ENCODE measurements at regions not wholly inside any gene's neighbourhood (a gene's known extent, or its start where the extent isn't known, plus 50 kb on each side); places are given as distances from the start of the nearest gene placed in this dataset.

DNA sequence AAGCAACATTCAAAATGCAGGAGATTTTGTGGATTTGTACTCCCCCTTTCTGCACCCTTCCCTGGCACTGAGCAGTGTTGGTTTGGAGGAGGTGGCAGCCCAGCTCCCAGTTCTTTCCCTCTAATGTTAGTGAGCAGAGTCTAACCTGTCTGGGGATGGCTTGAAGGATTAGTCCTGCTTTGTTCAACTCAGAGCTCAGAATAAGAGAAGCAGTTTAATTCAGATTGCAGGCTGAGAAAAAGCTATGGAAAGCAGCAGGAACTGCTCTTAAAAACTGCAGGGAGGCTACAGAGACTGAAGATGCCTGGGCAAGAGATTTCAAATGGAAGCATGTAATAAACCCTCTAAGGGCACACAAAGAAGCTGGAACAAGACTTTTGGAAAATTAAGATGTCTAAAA, 223.4 kb upstream of the GGTLC1 start:
- no peak for TF ChIP-seq CTCF (IDR thresholded peaks at IDR 0.05; ENCODE audit: low read depth, low read length, missing control alignments)
- H3K4me3 ChIP-seq (replicated peaks; ENCODE audit: low read depth, low read length), result no peak overlapping the region
- DNase-seq (ENCODE audit: extremely low read depth, low read depth), result no peak

DNA sequence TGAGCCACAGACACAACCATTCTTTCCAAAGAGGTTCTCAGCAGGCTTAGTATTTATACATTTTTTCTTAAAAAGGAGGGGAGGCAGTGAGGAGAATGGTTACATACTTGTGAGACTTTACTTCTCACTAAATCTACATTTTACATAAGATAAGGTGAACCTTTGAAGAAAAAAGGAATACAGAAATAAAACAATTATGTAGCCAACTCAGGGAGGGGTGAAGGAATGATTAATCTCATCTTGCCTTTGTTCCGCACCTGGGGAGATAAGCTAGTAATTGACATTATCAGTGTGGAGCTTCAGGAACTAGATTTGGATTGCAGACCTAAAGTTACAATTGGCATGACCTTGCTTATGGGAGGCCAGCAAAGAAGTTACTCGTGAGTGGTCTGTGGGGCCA, 221.8 kb upstream of the GGTLC1 start:
- TF ChIP-seq CTCF (IDR thresholded peaks at IDR 0.05; ENCODE audit: low read depth, low read length, missing control alignments), result no peak
- DNase-seq (ENCODE audit: extremely low read depth, low read depth), result no peak
- no peak overlapping the region for H3K4me3 ChIP-seq (replicated peaks; ENCODE audit: low read depth, low read length)

DNA sequence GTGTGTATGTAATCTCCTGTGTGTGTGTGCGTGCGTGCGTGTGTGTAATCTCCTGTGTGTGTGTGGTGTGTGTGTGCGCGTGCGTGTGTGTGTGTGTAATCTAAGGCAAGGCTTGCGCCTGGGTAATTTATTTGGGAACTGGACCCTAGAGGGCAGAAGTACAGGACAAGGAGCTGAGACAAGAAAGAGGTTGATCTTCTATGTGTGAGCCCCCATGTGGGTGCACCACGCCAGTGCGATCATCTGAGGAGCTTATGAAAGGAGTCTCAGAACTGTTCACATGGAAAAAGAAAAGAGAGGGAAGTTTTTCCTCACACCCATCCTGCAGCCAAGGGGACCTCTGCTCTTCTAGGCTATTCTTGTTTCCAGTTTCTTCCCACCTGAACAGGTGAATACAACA, 220.1 kb upstream of the GGTLC1 start:
- no peak for TF ChIP-seq CTCF (IDR thresholded peaks at IDR 0.05; ENCODE audit: low read depth, low read length, missing control alignments)
- H3K4me3 ChIP-seq (replicated peaks; ENCODE audit: low read depth, low read length), result no peak overlapping the region
- DNase-seq (ENCODE audit: extremely low read depth, low read depth), result no peak

- no peak for TF ChIP-seq CTCF (IDR thresholded peaks at IDR 0.05; ENCODE audit: low read depth, low read length, missing control alignments)
- DNase-seq (ENCODE audit: extremely low read depth, low read depth), result no peak
- no peak overlapping the region for H3K4me3 ChIP-seq (replicated peaks; ENCODE audit: low read depth, low read length)
Measured at GRCh38 chr20:24207803-24208300, 219.3 kb upstream of the GGTLC1 start.

GRCh38 chr20:24206995-24207394, 218.4 kb upstream of the GGTLC1 start:
- DNase-seq (ENCODE audit: extremely low read depth, low read depth), result no peak
- no peak for TF ChIP-seq CTCF (IDR thresholded peaks at IDR 0.05; ENCODE audit: low read depth, low read length, missing control alignments)
- no peak overlapping the region for H3K4me3 ChIP-seq (replicated peaks; ENCODE audit: low read depth, low read length)

DNA sequence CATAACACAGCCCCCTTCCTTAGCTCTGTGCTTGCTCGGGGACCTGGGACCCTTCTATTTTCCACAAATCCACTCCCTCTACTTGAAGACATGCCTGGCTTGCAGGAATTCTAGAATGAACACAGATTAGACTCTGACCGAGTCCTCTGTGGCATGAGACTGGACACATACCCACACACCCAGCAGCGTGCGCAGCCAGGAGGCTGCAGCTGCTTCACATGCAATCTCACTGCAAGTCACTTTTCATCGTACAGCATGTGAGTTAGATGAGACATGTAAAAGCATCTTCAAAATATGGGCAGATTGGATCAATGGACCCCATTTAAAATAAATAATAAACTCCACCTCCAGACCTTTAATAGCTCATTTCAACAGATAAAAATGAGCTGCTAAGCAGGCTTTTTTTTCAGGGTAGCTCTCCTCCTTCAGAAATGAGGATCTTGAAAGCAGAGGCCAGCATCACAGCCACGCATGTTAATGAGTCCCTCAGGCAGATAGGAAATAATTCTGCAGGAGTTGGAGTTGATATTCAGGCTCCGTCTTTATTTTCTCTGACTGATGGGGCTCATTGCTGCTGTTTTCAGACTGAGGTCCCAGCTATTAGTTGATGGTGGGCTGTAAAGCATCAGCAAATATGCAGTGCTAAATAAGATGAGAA, 215.1 kb upstream of the GGTLC1 start:
- no peak for DNase-seq (ENCODE audit: extremely low read depth, low read depth)
- H3K4me3 ChIP-seq (replicated peaks; ENCODE audit: low read depth, low read length), result no peak overlapping the region
- TF ChIP-seq CTCF (IDR thresholded peaks at IDR 0.05; ENCODE audit: low read depth, low read length, missing control alignments), result no peak

DNA sequence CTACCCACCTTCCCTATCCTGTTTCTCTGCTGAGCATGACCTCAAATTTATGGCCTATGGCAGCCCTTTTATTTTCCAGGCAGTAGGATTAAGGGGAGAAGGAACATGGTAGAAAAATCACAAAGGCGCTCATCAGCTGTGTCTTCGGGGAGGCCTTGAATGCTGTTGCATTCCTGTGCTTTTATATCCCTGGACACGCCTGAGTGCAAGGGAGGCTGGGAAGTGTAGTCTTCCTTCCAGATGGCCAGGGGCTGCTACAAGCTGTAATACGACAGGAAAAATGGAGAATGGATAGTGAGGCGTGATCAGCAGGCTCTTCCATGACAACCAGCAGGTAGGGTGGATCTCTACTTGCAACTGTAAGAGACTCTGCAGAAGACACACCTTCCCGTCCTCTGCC, 210.9 kb upstream of the GGTLC1 start:
- no peak for DNase-seq (ENCODE audit: extremely low read depth, low read depth)
- no peak overlapping the region for H3K4me3 ChIP-seq (replicated peaks; ENCODE audit: low read depth, low read length)
- TF ChIP-seq CTCF (IDR thresholded peaks at IDR 0.05; ENCODE audit: low read depth, low read length, missing control alignments), result no peak
